NCI-H1436 treated with DMSO at 0.1 percent for 48 hours (cell line): ENCODE measurements at regions not wholly inside any gene's neighbourhood (a gene's known extent, or its start where the extent isn't known, plus 50 kb on each side); places are given as distances from the start of the nearest gene placed in this dataset.

ENCODE experiments used
- DNase-seq: peaks from one replicate; lab custom pipeline; 2025; lab: John Stamatoyannopoulos, UW

DNA sequence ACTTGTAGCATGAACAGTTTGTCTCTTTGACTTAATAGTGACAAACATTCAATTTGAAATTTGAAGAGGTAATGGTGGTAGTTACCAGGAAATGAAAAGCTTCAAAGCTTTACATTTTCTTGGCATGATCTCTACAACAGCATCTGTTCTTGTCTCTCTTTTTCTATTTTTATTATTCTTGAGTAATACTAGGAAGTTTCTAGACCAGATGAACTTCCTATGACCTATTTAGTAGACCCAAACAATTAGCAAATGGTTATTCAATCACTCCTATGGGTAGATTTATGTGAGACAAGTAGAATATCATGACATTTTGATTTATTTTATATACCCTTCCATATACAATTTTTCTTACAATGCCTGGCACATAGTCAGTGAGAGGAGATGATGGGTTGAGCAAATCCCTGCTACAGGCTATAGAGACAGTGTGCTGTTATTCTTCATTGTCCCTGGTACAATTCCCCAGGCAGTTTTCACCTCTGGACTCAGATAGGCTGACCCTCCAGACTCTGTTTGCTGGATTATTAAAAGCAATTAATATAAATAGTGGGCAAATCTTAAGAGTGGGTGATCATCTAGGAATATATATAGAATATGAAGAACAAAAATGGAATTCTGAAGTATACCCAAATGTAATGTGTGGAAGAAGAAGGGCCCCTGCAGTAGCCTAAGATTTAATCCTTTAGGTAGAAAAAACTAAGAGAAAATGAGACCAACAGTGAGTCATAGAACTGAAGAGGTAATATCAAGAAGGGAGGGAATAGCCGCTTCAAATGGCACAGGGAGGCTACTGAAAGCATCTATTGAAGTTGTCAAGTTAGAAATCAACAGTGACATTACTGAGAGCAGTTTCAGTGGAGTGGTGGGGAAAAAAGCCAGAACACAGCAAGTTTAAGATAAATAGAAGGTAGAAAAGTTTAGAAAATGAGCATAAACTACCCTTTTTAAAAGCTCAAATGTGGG lies 512.0 kb downstream of the FOXG1 start:
- no peak for DNase-seq

DNA sequence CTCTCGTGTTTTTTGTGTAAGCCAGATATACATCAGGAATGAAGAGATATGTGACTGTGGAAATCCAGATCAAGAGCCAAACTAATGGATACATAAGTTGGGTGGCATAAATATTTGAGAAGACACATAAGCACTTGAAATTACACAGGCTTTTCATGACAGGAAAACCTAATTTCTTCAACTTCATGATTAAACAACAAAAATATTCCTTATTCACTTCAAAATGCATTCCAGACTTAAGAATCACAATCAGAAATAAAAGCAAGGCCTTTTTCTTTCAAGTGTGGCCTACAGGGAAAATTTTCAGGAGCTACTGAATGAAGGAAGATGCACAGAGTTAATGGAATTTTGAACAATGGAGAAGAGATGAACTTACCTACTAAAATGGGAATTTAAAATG lies 515.6 kb downstream of the FOXG1 start:
- DNase-seq = no peak

DNA sequence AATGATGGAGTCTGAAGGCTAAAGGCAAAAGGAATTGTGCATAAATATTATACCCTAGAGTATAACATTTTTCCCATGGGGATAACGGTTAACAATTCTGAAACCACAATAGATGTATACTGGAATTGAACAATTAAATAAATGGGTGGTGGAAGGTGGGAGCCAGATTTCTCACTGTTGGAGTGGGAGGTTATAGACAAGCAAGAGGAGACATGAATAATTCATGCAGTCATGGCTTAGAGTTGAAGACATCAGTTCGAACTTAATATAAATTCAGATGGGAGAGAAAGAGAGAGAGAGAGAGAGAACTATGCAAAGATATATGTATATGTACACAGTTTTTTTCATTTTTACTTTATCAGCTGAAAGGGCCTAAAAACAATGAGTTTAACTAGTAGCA lies 523.9 kb downstream of the FOXG1 start:
- no peak for DNase-seq

DNA sequence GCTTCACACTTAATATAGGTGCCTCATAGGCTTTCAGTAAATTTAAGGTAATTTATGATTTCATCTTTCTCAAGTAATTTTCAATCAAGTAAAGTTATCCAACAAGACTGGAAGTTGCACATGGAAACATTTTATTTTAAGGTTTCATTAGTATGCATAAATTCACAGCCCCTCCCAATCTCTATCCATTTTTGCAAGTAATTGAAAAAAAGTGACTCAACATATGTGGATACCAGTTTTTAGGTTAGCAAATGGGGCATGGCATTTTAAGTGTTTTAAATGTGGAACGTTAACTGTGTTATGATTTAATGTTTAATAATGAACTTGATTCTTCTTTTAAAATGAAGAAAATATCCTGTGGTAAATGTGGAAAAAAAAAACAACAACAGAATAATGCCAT lies 532.8 kb downstream of the FOXG1 start:
- no peak for DNase-seq

DNA sequence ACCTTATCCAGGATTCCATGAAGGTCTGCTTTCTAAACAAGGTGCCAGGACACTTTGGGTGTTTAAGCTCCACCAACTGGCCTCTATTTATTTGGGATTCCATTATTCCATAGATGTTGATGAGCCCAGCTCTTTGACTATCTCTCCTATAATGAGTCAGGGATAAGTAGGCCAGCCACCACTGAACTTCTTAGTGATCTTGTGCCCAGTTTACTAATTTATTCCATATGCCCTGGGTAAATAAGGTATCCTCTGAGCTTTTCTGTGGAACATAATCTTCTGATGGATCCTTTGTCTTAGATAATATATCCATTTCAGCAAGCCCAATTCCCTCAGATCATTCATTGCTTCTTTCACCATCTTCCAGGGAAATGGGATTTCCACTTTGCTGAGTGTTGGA lies 535.0 kb downstream of the FOXG1 start:
- no peak for DNase-seq

DNA sequence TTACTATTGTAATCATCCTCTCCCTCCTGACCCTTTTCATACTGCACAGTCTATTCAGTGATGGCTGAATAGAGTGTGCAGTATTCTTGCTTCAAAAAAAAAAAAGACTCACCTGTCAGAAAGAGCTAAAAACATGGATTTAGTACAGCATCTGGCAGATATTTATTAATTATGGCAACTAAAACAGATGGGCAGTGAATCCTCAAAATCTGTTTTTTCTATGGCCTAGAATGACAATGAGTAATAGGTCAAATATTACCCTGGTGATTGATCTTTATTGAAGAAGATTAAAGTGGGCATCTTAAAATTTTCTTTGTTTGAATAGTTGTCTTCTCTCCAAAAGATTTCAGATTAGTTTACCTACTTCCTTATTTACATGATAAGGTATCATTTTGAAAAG lies 543.6 kb downstream of the FOXG1 start:
- DNase-seq = no peak

DNA sequence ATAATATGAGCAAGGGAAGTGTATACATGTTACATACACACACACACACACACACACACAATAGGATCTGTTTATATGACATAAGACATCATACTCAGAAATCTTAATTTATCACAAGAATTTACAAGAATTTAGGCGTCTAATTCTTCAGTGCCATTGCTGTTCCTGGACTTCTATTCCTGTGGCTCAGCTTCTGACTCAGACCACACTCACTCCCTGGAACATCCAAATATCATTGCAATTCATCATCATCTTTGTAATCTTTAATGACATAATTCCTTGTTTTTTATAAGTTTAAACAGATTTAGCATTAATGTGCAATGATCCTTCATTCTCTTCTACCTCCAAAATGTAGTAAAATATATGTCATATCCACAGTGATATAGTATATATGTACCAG lies 544.2 kb downstream of the FOXG1 start:
- no peak for DNase-seq

DNA sequence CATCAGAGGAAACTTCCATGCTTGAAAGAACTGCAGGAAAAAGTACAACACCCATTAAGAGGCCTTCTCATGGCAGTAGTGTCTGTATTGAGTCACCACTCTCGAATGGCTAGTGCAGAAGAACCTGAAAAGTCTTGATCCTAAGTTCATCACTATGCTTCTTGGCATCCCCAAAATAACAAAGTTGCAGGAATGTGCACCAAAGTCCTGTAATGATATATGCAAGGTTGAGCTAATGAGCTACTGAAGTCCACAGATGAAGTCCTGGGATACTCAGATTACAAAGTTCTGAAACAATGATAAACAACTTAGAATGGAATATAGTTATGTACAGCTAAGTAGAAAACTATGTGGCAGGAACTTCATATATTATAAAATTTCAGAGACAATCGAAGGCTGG lies 545.4 kb downstream of the FOXG1 start:
- DNase-seq = no peak

DNA sequence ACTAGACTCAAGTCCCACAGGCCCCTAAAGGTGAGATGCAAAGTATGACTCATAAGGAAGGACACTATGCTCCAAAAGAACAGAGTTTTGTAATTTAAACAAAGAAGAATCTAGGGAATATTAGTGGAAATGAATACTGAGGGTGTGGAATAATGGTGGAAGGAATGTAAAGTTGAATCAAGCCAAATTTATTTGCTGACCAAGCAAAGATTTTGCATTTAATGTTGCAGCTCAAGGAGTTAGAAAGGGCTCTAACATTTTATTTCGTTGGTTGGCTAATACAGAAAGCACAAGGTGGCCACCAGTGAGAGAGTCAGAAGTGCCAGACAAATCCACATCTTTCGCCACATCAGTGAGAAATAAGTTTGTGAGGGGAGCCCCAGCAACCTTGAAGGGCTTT lies 550.3 kb downstream of the FOXG1 start:
- no peak for DNase-seq

DNA sequence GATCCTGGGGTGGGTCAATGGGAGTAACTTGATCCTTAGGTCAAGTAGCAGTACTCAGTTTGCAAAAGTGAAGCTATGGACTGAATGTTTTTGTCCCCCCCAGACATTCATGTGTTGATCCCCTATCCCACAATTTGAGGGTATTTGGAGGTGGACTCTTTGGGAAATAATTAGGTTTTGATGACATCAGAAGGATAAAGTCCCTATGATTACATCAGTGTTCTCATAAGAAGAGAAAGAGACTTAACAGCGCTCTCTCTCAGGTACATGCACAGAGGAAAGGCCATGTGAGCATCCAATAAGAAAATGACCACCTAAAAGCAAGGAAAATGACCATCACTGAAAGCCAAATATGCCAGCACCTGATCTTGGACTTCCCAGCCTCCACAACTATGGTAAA lies 550.8 kb downstream of the FOXG1 start:
- DNase-seq = no peak

DNA sequence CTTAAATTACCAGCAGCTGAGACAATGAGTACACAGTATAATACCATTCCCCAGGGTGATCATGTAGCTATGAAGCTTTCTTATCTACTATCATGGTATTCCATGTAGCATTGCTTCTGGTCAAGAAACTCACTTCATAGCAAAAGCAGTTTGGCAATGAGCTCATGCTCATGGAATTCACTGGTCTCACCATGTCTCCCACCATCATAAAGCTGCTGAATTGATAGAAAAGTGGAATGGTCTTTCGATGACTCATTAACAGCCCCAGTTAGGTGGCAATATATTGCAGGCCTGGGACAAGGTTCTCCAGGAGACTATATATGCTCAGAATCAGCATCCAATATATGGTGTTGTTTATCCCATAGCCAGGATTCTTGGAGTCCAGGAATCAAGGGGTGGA lies 553.7 kb downstream of the FOXG1 start:
- DNase-seq = no peak

DNA sequence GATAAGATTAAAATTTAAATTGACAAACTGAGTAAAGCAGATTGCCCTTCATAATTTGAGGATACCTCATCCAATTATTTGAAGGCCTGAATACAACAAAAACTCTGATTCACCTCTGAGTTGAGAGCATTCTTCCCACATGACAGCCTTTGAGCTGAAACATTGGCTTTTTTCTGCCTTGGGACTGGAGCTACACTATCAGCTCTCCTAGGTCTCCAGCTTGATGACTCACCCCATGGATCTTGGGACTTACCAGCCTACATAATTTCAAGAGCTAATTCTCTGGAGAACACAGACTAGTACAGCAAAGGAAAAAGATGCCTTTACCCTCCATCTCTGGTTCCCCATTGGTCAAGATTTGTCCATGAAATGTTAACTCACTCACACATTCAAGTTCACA lies 555.1 kb downstream of the FOXG1 start:
- DNase-seq = no peak

DNA sequence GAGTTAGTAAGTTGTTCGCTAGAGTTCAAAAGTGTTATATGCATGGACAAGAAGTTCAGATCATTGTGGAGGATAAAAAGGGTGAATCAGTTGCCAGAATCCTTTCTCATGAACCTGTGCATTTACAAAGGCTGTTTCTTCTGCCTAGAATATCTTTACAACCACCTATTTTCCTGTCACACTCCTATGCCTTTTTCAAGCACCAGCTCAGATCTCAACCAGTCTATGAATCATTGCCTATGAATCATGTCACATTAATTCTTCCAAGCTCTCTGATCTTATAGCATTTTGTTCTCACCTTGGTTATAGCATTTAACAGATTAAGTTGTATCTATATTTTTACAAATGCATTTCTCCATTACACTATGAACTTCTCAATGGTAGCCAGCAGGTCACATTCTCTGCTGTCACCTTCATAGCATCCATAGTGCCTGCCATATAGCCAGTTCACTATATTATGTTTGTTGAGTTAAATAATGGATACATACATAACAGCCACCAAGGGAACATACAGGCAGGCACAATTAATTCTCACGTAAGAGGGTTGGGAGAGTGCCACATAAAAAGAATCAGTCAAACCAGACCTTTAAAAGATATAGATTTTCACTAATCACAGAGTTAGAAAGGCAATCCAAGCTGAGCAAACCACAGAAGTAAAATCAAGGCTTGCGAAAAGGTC lies 573.0 kb downstream of the FOXG1 start:
- DNase-seq = no peak

DNA sequence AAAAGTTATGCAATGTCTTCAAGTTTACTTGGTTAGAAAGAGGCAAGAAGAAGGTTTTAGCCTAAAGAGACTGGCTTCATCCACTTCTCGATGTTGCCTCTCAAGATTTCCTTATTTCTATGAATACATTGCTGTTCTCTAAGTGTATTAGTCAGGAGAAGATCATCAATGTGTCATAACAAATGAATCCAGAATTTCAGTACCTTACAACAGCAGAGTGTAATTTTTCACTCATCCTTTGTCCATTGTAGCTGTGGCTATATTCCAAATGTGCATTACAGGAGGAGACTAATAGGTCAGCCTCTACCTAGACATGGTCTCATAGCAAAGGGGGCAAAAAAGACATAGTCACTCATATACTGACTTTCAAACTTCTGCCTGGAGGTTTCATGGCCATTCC lies 579.1 kb downstream of the PRKD1 start:
- no peak for DNase-seq

DNA sequence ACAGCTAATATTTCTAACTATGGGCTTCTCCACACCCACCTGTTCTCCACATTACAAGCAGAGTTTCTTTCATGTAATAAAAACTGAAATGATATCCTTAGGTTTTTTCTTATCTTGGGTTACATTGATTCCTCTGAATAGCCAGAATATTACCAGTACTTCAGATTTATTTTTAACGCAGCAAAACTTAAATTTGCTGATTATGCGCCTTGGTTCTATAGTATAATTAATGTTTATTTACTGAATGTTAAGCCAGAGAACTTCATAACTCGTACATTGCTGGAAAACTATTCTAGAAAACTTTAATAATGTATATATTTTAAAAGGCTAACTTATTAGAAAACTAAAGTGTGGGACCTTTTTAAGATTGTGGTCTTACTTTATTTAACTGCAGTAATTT lies 577.2 kb downstream of the PRKD1 start:
- no peak for DNase-seq

DNA sequence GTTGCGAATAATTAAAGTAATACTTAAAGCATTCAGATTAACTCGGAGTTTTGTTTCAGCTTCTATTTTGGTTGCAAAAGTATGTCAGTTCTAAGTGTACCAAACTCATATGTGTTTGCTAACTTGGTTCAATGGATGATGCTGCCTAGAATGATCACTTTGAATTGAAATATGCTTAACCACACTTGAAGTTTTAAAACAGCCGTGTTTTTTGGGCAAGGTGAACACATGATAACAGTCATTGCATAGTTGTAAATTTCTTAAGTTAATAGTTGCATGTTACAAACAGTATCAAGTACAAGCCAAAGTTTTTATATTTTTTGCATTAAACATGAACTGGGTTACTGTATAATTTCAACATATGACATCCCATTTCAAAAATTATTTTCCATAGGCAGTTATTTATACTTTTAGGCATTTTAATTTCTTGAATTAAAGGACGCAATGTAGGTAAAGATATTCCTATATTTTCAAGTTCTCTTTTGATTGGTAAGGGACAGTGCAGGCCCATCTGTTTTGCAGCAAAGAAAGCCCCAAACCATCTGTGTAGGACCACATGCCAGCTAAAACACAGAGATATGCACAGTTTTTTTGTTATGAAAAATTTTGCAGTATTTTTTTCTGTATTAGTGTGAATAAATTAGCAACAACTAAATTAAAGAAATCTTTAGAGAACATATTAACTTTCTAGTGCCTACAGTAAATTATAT lies 575.5 kb downstream of the PRKD1 start:
- DNase-seq = no peak

DNA sequence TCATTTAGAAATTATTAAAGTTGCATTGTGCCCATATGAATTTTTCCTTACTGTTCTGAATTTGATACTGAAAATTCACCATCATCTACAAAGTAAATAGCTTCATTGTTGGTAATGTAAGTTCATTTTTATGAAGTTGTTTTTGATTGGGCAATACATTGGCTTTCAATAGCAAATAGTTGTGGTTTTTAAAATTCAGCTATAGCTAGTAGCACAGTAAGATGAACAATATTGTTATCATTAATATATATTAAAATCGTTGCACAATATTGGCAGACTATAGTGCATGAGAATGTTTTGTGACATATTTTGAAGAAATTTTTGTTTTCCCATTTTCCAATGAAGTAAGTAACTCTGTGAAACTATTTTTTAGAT lies 575.0 kb downstream of the PRKD1 start:
- DNase-seq = no peak

DNA sequence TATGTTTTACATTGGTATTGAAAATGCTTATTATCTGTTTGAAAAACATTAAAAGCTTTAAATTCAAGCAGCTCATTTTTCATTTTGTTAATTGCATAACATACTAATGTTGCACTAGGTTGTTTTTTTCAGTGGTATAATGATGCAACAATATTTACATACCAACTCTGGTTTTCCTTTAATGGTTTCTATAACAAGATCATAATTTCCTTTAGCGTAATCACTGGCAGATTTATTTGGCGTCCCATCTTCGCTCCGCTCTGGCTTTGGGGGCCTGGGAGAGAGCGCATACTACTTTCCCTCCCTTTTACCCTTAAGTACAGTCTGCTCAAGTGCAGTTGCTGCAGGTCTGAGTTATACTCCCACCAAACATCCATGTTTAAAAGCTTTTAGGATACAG lies 574.1 kb downstream of the PRKD1 start:
- DNase-seq = no peak

DNA sequence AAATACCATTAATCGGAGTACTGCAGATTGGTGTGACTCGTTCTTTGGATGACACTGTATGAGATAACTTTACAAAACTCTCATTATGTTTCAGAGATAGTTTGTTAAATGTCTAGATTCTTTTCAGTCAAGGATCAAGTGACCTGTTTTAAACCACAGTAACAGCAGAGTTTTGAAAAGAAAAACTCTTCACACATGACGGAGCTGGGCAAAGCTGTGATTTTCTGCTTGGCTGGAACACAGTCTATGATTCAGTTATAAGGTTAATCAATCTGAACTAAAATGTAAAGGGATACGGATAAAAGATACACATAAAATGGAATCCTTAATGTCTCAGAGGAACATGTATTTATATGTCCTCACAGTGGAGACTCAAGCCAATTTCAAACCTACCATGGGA lies 573.2 kb downstream of the PRKD1 start:
- no peak for DNase-seq

DNA sequence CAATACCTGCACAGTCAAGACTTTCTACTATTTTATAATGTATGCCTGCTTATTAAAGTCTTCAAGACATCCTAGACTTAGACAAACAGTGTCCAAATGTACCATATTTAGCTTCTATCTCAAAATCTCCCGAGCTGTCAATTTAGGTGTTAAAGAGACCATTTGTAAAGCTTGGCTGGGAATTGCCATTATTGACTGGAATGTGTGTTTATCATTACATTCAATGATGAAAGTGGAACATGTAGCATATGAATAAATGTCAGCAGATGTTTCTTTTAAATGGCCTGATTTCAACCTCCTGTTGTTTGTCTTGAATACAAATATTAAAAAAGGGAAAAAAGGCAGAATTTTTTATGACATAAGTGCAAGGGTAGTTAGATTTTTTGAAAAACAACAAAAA lies 572.3 kb downstream of the PRKD1 start:
- no peak for DNase-seq

DNA sequence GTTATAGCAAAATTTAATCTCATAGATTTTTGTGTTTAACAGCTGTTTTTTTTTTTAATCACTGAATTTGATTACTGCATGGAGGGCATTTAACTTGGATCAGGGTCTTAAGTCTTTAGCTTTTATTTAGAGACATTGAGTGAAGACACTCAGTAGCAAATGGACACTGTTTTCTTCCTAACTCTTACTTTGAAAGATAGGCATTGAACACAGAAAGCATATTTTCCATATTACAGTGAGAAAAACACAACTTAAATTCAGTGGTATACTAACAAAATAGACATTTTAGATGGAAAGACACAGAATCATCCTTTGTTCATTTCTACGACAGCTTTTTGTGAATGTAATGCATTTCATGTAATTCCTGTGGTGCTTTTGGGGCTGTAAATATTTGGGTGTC lies 571.8 kb downstream of the PRKD1 start:
- DNase-seq = no peak

DNA sequence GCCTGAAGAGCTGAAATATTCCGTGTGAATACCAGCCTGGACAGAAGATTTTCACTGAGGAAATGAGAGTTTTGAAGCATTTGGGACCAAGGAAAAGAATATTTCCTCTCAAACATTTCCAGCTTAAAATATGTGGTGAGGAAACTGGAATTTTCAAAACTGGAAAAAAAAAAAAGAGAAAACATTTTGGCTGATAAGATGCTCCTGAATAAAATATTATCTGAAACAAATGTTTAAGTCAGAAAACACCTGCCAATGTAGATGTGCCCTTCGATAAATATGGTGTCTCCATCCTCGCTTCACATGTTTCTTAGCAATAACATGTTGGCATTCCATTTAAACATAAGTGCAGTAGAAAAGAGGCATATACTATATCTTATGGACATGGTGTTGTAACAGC lies 567.0 kb downstream of the PRKD1 start:
- no peak for DNase-seq

DNA sequence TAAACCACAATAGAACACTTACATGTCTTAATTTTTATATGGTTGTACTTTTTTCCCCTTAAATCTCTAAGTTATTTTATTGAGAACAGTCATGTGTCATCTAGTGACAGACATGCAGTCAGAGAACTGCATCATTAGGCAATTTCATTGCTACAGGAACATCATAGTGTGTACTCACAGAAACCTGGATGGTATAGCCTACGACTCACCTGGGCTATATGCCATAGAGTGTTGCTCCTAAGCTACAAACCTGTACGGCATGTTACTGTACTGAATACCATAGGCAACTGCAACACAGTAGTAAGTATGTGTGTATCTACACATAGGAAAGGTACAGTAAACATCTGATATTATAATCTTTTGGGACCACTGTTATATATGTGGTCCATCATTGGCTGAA lies 557.6 kb downstream of the PRKD1 start:
- no peak for DNase-seq
